Stomach (tissue), 8 donors: ENCODE measurements at regions not wholly inside any gene's neighbourhood (a gene's known extent, or its start where the extent isn't known, plus 50 kb on each side); places are given as distances from the start of the nearest gene placed in this dataset.

Source experiments
- DNase-seq, 2 donors: peaks; one replicate each; pipeline versions ENCODE4 v3.0.0 to v3.0.0-alpha.2; 2013 to 2019
- H3K27ac ChIP-seq, 5 donors: fragments of 200-600 bp in 4 of 5; sonication (generic) in 4 of 5; one replicate each; pipeline ENCODE4 v1.5.1; 2013 to 2019; ENCODE audit warnings: mild to moderate bottlenecking in 1 of 5, moderate library complexity in 1 of 5
- H3K27me3 ChIP-seq, 3 donors: fragments of 200-600 bp; sonication (generic); one replicate each; pipeline ENCODE4 v1.5.1; 2017 to 2019; ENCODE audit warnings: mixed run types in 1 of 3
- H3K36me3 ChIP-seq, 4 donors: fragments of 200-600 bp; sonication (generic); 1 replicate in 3 of 4; 2 replicates in 1 of 4; pipeline ENCODE4 v1.5.1; 2016 to 2019
- H3K4me1 ChIP-seq, 4 donors: fragments of 200-600 bp; sonication (generic); one replicate each; pipeline ENCODE4 v1.5.1; 2016 to 2019
- H3K4me3 ChIP-seq, 4 donors: fragments of 200-600 bp; sonication (generic) in 3 of 4; one replicate each; pipeline ENCODE4 v1.5.1; 2016 to 2019; ENCODE audit warnings: mild to moderate bottlenecking in 1 of 4
- H3K9me3 ChIP-seq, 4 donors: fragments of 200-600 bp; sonication (generic); one replicate each; pipeline ENCODE4 v1.5.1; 2016 to 2019
- CTCF ChIP-seq, 7 experiments: fragments of 450-650 bp in 4 of 7; fragments of 200-600 bp in 3 of 7; sonication (generic) in 3 of 7; IDR thresholded peaks; one replicate each; pipeline ENCODE4 v1.5.1; 2016 to 2019; ENCODE audit warnings: antibody characterized with exemption in 7 of 7, control low read depth in 2 of 7, mild to moderate bottlenecking in 1 of 7
- EP300 ChIP-seq: sonication (generic); formaldehyde crosslinking; IDR thresholded peaks from one replicate; pipeline ENCODE4 v1.6.1; 2017; ENCODE audit warnings: antibody characterized with exemption
- POLR2A ChIP-seq, 4 donors: fragments of 450-650 bp; IDR thresholded peaks; one replicate each; pipeline ENCODE4 v1.6.1; 2016; ENCODE audit warnings: antibody characterized with exemption in 4 of 4, control low read depth in 2 of 4, mild to moderate bottlenecking in 1 of 4, moderate library complexity in 1 of 4
- POLR2AphosphoS5 ChIP-seq, 3 donors: sonication (generic); formaldehyde crosslinking; IDR thresholded peaks; one replicate each; pipeline ENCODE4 v1.6.1; 2016; ENCODE audit warnings: antibody characterized with exemption in 3 of 3
- WGBS, 5 donors: extraction: QIAGEN DNeasy Blood & Tissue Kit in 3 of 5; methylation state at CpG; one replicate each; pipeline versions ENCODE4 v1.1.5 to v1.1.7; 2013 to 2018; 5-methylcytosine and 5-hydroxymethylcytosine counted together
- intact Hi-C: fragments of 100-400 bp; cut with DNase I; formaldehyde crosslinking; loops from one replicate; pipeline ENCODE4 v1.15.1; 2023; ENCODE audit warnings: low total_unique reads
- donor health status: healthy with polysubstance abuse.
- donor health status: Bipolar disorder and iron deficiency.
- donor health status: healthy.

- H3K4me1 ChIP-seq, result peaks cover 19 to 55% (median 43%) of the 10 kb centered on the region in 4 donors
- H3K9me3 ChIP-seq, result no peaks in the 10 kb centered on the region
- WGBS, 5 donors, result 43 to 76% (median 59%) methylated on average over 7 of the region's 7 CpGs
- no peaks in the 10 kb centered on the region for H3K36me3 ChIP-seq
- H3K27me3 ChIP-seq, result no peaks in the 10 kb centered on the region
- intact Hi-C loops, result loop anchor here (5.0 kb wide), 1 partner anchor 910 kb away; no protein-coding TSS in a partner anchor
- TF ChIP-seq POLR2A (IDR thresholded peaks at IDR 0.05), result no peak
- TF ChIP-seq EP300, result no peak
- no peak for TF ChIP-seq CTCF (IDR thresholded peaks at IDR 0.05)
- no peak for TF ChIP-seq POLR2AphosphoS5 (IDR thresholded peaks at IDR 0.05)
- peak overlapping the region; percentile 46 to 53 (median 48) for H3K27ac ChIP-seq
- no peak overlapping the region for H3K4me3 ChIP-seq
- no peak for DNase-seq
These were observed 124.8 kb downstream of the RPLP1 start for GRCh38 chr15:69577397-69577796.

- WGBS, 5 donors, result 90 to 93% (median 91%) methylated on average over 9 of the region's 9 CpGs
- intact Hi-C loops, result loop anchor here (5.0 kb wide), 1 partner anchor 909 kb away; no protein-coding TSS in a partner anchor
- no peaks in the 10 kb centered on the region for H3K27me3 ChIP-seq
- H3K27ac ChIP-seq, result peak overlapping the region in 3 of 5 donors; percentile 47 to 48 (median 47)
- no peak overlapping the region for H3K4me3 ChIP-seq
- TF ChIP-seq CTCF (IDR thresholded peaks at IDR 0.05), result no peak
- TF ChIP-seq POLR2A (IDR thresholded peaks at IDR 0.05), result no peak
- TF ChIP-seq EP300, result no peak
- H3K4me1 ChIP-seq, result peaks cover 19 to 55% (median 43%) of the 10 kb centered on the region in 4 donors
- no peak for DNase-seq
- H3K36me3 ChIP-seq, result no peaks in the 10 kb centered on the region
- no peaks in the 10 kb centered on the region for H3K9me3 ChIP-seq
These were observed 125.6 kb downstream of the RPLP1 start for GRCh38 chr15:69578252-69578651.

GRCh38 chr15:69578787-69579583, 126.4 kb downstream of the RPLP1 start:
- Histone ChIP-seq H3K27ac (peak overlapping the region; percentile 10 to 52 (median 47)), H3K36me3 (no peaks in the 10 kb centered on the region), H3K4me3 (no peak overlapping the region), H3K9me3 (no peaks in the 10 kb centered on the region), H3K4me1 (peaks cover 19 to 50% (median 43%) of the 10 kb centered on the region in 4 donors), H3K27me3 (no peaks in the 10 kb centered on the region)
- TF ChIP-seq POLR2AphosphoS5 (IDR thresholded peaks at IDR 0.05) (peak in 2 of 3 donors; percentile 47 to 63), POLR2A (IDR thresholded peaks at IDR 0.05) (no peak)
- 33 to 56% (median 48%) methylated on average over 14 to 15 of the region's 15 CpGs for WGBS, 5 donors
- intact Hi-C loops, result loop anchor here (5.0 kb wide), 1 partner anchor 908 kb away; no protein-coding TSS in a partner anchor
- DNase-seq, result peak in 1 of 2 donors; percentile 95

- DNase-seq, result no peak
- Histone ChIP-seq H3K27ac (no peak overlapping the region), H3K9me3 (no peaks in the 10 kb centered on the region), H3K4me3 (no peak overlapping the region), H3K4me1 (peaks cover 19 to 46% (median 42%) of the 10 kb centered on the region in 4 donors), H3K27me3 (no peaks in the 10 kb centered on the region), H3K36me3 (no peaks in the 10 kb centered on the region)
- intact Hi-C loops, result loop anchor here (5.0 kb wide), 1 partner anchor 907 kb away; no protein-coding TSS in a partner anchor
- 68 to 80% (median 76%) methylated on average over 7 of the region's 7 CpGs for WGBS, 5 donors
- TF ChIP-seq CTCF (IDR thresholded peaks at IDR 0.05) (no peak), POLR2A (IDR thresholded peaks at IDR 0.05) (no peak), EP300 (no peak)
These were observed 127.5 kb downstream of the RPLP1 start for GRCh38 chr15:69579950-69580618.
